ENCODE measurements at regions not wholly inside any gene's neighbourhood (a gene's known extent, or its start where the extent isn't known, plus 50 kb on each side); places are given as distances from the start of the nearest gene placed in this dataset.
A peak's percentile ranks its signal among the peaks of the same experiment; 100 is the strongest.

DNA sequence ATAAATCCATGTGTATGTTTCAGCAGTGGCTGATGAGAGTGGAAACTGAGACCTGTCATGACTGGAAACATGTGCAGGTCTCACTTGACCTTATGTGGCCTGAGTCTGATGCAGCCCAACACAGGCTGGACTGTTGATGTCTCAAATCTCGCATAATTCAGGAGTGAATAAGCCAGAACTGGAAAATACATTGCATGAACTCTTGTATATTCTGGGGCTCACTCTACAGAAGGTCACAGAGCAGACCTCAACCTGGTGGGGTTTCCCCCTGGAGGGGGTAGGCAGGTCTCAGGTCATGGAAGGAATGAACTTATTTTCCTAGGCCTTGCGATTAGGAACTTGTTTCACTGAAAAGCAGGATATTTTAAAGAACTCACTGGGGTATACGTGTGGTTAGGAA lies 146.3 kb upstream of the THUMPD2 start (continued):
- TF ChIP-seq, protein P1, sequence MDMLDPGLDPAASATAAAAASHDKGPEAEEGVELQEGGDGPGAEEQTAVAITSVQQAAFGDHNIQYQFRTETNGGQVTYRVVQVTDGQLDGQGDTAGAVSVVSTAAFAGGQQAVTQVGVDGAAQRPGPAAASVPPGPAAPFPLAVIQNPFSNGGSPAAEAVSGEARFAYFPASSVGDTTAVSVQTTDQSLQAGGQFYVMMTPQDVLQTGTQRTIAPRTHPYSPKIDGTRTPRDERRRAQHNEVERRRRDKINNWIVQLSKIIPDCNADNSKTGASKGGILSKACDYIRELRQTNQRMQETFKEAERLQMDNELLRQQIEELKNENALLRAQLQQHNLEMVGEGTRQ (IDR thresholded peaks at IDR 0.05; ENCODE audit: low read depth, low read length) = no peak
- TF ChIP-seq CEBPB (IDR thresholded peaks at IDR 0.05; ENCODE audit: low read depth, low read length) = no peak

DNA sequence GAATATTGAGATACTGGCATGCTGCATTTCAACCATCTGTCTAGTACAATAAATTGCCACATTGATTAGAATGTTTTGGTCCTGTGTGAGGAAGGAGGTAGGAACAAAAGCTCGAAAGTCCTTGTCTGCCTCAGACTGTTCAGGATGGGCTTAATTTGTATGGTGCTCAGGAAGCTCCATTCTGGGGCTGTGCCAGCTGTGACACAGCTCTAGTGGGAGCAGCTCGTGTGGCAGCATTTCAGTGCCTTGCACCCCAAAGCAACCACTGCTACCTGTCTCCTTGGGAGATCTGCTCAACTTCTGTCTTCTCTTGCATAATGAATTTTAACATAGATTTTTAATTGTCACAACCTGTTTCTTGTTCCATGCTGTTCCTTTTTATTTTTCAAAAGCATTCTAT lies 144.4 kb upstream of the THUMPD2 start:
- DNase-seq (no peak), ATAC-seq (ENCODE audit: low read depth) (no peak)
- ChIA-PET POLR2A (ENCODE audit: unreplicated experiment) (no interaction called here), CTCF (no interaction called here)
- peak overlapping the region; percentile 80 for H3K4ac ChIP-seq (ENCODE audit: low read depth, low read length)
- H3K56ac ChIP-seq (ENCODE audit: extremely low read depth, insufficient read depth, low read length) = peak overlapping the region; percentile 3; the same call in 1 of the 2 replicates
- H3K27ac ChIP-seq (ENCODE audit: insufficient read depth, low read length) = no peak overlapping the region
- H4K91ac ChIP-seq (ENCODE audit: insufficient read depth, low read depth, low read length) = peak overlapping the region; percentile 81
- H3K14ac ChIP-seq (replicated peaks; ENCODE audit: low read depth, low read length) = peak overlapping the region; percentile 83
- peak overlapping the region; percentile 67; the same call in 1 of the 2 replicates for H3K23ac ChIP-seq (ENCODE audit: low read depth, low read length)
- peak overlapping the region; percentile 7 to 78; a peak in 3 of 4 replicates for H4K8ac ChIP-seq (ENCODE audit: low read depth in 2 of 2, low read length in 2 of 2)
- no peaks in the 10 kb centered on the region for H3K79me1 ChIP-seq (ENCODE audit: low read depth in 1 of 2, low read length in 2 of 2)
- 0 out of 2 replicates have a peak overlapping the region, but pooled peaks have one; percentile 0 for H3K9ac ChIP-seq (ENCODE audit: low read depth, low read length)
- H2BK15ac ChIP-seq (ENCODE audit: low read depth, low read length) = peak overlapping the region; percentile 36; the same call in 2 of the 3 replicates
- no TSS peak for BruUV-seq (replicated peaks)
- no peaks in the 10 kb centered on the region for H3K9me3 ChIP-seq (ENCODE audit: control insufficient read depth, insufficient read depth, low read length)
- no peaks in the 10 kb centered on the region for H4K20me1 ChIP-seq (ENCODE audit: insufficient read depth, low read length)
- peak overlapping the region; percentile 95 for H2BK20ac ChIP-seq (ENCODE audit: low read depth, low read length)
- WGBS, 2 experiments (ENCODE audit: extremely low coverage in 2 of 2, insufficient read length in 1 of 2) = no CpG with 5 or more reads among the region's 2 CpGs
- peak overlapping the region; percentile 91 for H2BK120ac ChIP-seq (ENCODE audit: low read depth, low read length)
- in situ Hi-C loops (cut with MboI; ENCODE audit: low sequenced_read_pairs) (loop anchor here (25.0 kb wide), 1 partner anchor 1789 kb away; no protein-coding TSS in a partner anchor), intact Hi-C loops (cut with micrococcal nuclease) (no loop called here), dilution Hi-C loops (cut with HindIII; ENCODE audit: low sequenced_read_pairs, unreplicated experiment) (no loop called here)
- H3K4me3 ChIP-seq (ENCODE audit: insufficient read depth, low read depth, low read length) = no peak overlapping the region
- H3K4me2 ChIP-seq (ENCODE audit: low read depth, low read length) = no peak overlapping the region
- peak overlapping the region; percentile 61 for H2BK5ac ChIP-seq (ENCODE audit: low read depth, low read length, poor library complexity, severe bottlenecking)
- H3K27me3 ChIP-seq (ENCODE audit: control insufficient read depth, insufficient read depth, low read length) = no peaks in the 10 kb centered on the region
- no peak overlapping the region for H2AK5ac ChIP-seq (ENCODE audit: low read depth, low read length)
- peak overlapping the region; percentile 73 for H2AFZ ChIP-seq (replicated peaks; ENCODE audit: low read length, poor library complexity)
- peak overlapping the region; percentile 16 for H4K5ac ChIP-seq (ENCODE audit: low read depth, low read length)
- peak overlapping the region; percentile 17; the same call in 1 of the 2 replicates for H3K18ac ChIP-seq (ENCODE audit: low read depth, low read length)
- H3K9me1 ChIP-seq (ENCODE audit: insufficient read depth, low read length) = no peaks in the 10 kb centered on the region
- peak overlapping the region; percentile 23 for H2AK9ac ChIP-seq (replicated peaks; ENCODE audit: low read depth, low read length, poor library complexity)
- H3K36me3 ChIP-seq (ENCODE audit: control insufficient read depth, insufficient read depth, low read length) = no peaks in the 10 kb centered on the region
- H3K4me1 ChIP-seq (ENCODE audit: control insufficient read depth, insufficient read depth, low read length) = peaks cover 18% of the 10 kb centered on the region
- TF ChIP-seq, protein P2, sequence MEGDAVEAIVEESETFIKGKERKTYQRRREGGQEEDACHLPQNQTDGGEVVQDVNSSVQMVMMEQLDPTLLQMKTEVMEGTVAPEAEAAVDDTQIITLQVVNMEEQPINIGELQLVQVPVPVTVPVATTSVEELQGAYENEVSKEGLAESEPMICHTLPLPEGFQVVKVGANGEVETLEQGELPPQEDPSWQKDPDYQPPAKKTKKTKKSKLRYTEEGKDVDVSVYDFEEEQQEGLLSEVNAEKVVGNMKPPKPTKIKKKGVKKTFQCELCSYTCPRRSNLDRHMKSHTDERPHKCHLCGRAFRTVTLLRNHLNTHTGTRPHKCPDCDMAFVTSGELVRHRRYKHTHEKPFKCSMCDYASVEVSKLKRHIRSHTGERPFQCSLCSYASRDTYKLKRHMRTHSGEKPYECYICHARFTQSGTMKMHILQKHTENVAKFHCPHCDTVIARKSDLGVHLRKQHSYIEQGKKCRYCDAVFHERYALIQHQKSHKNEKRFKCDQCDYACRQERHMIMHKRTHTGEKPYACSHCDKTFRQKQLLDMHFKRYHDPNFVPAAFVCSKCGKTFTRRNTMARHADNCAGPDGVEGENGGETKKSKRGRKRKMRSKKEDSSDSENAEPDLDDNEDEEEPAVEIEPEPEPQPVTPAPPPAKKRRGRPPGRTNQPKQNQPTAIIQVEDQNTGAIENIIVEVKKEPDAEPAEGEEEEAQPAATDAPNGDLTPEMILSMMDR (conservative IDR thresholded peaks at IDR 0.05; ENCODE audit: low read depth, low read length) = no peak
- TF ChIP-seq RCOR1 (IDR thresholded peaks at IDR 0.05; ENCODE audit: insufficient replicate concordance, low read length) (no peak), MAZ (IDR thresholded peaks at IDR 0.05; ENCODE audit: borderline replicate concordance, low read depth, low read length) (no peak), MXI1 (IDR thresholded peaks at IDR 0.05; ENCODE audit: borderline replicate concordance, low read depth, low read length) (no peak), RAD21 (IDR thresholded peaks at IDR 0.05; ENCODE audit: low read length) (no peak), FOS (IDR thresholded peaks at IDR 0.05; ENCODE audit: low read depth, low read length) (no peak), CEBPB (IDR thresholded peaks at IDR 0.05; ENCODE audit: low read depth, low read length) (no peak), CHD1 (IDR thresholded peaks at IDR 0.05; ENCODE audit: low read depth, low read length) (no peak), POLR2A (IDR thresholded peaks at IDR 0.05; ENCODE audit: low read depth, low read length) (no peak), MAFK (IDR thresholded peaks at IDR 0.05; ENCODE audit: low read depth, low read length) (no peak), NFE2L2 (IDR thresholded peaks at IDR 0.05; ENCODE audit: low read depth, low read length) (no peak), RFX5 (IDR thresholded peaks at IDR 0.05; ENCODE audit: low read depth, low read length) (no peak)
- TF ChIP-seq, protein P3, sequence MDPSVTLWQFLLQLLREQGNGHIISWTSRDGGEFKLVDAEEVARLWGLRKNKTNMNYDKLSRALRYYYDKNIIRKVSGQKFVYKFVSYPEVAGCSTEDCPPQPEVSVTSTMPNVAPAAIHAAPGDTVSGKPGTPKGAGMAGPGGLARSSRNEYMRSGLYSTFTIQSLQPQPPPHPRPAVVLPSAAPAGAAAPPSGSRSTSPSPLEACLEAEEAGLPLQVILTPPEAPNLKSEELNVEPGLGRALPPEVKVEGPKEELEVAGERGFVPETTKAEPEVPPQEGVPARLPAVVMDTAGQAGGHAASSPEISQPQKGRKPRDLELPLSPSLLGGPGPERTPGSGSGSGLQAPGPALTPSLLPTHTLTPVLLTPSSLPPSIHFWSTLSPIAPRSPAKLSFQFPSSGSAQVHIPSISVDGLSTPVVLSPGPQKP (IDR thresholded peaks at IDR 0.05; ENCODE audit: borderline replicate concordance, low read depth, low read length) = no peak
